Erythroblast (primary cell): ENCODE measurements at regions not wholly inside any gene's neighbourhood (a gene's known extent, or its start where the extent isn't known, plus 50 kb on each side); places are given as distances from the start of the nearest gene placed in this dataset.

Source experiments
- DNase-seq, 2 experiments: peaks; one replicate each; lab custom pipeline; 2025; lab: John Stamatoyannopoulos, UW
- GATA1 ChIP-seq: IDR thresholded peaks from 2 replicates; pipeline ENCODE4 v1.6.1; 2011; ENCODE audit warnings: low read depth, mild to moderate bottlenecking, control low read depth, low read length, moderate library complexity
- POLR2A ChIP-seq: IDR thresholded peaks from 2 replicates; pipeline ENCODE4 v1.6.1; 2011; ENCODE audit warnings: mild to moderate bottlenecking, low read length

DNA sequence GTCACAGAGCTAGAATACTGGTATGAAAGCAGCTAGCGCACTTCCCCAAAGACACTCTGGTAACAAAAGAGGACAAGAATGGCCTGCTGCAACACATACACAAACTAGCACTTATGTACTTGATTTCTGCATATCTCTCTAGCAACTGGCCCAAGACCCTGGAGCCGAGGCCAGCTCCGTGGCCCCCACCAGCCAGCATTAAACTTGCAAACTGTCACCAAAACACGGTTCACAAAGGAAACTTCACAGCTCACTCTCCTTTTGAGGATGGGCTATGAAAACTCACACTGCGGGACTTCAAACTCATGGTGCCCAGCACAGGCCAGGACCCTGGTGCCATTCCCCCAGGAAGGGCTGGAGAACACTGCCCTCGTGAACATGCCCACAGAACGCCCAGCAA, 115.9 kb upstream of the RPS6KA2 start:
- TF ChIP-seq GATA1 = no peak
- no peak for TF ChIP-seq POLR2A
- no peak for DNase-seq

DNA sequence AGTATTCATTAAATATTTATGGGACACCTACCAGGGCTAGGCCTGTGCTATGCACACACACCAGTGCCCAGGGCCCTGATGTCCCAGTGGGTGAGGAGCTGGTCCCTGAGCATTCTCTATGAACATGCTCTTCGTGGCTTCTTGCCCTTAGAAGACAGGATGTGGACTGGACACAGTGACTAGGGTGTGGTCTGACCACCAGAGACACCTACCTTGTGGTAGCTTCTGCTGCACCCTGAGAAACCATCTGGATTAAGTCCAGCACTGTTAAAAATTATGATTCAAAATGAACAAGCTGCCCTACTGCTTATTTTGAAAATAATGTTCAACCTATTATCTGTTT, 112.9 kb upstream of the RPS6KA2 start:
- no peak for TF ChIP-seq POLR2A
- TF ChIP-seq GATA1 = no peak
- DNase-seq = no peak

- no peak for TF ChIP-seq GATA1
- TF ChIP-seq POLR2A = no peak
- no peak for DNase-seq
Measured at GRCh38 chr6:166739117-166739975, 112.3 kb upstream of the RPS6KA2 start.

DNA sequence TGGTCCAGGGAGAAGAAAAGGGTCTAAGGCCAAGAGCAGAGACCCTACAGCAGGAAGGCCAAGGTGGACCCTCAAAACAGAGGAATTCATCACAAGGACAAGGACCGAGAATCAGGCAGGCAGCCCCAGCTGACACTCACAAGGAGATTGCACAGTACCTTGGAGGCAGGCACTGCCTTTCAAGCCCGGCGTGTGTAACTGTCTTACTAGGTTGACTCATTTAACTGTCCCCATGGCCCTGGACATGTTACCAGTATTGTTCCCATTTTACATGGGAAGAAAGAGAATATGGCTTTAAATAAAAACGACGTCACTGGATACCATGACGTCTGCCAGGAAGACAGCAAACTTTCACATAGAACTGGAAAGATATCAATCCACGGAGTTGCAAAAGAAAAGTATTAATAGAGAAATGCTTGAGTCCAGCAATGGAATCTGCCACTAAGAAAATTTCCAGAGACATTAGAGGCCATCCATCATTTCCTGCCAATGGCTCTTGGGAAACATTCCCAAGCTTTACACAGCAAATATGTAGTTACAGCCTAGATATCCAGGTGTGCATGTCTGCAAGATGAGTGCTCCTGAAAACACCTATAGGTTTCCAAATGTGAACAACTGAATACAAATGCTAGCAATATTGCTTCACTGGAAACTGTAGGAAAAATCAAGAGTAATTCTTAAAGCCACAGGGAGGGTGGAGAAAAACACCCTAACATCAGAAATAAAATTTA, 111.5 kb upstream of the RPS6KA2 start:
- TF ChIP-seq POLR2A (no peak), GATA1 (no peak)

DNA sequence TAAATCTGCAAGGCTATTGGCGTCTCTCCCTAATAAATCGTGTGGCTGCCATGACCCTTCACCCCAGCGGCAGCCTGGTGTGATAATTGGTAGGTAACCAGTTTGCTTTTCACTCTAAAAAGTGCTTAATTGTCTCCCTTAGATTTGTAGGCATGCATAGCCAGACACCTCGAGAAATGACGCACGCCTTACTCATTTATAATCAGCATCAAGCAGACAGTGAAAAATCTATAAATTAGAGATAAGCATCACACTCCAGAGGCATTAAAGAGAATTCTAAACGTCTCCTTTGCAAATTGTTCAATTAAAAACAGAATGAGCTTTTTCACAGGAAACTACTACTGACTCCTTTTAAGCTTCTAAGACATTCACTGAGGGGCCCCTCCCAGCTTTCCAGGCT, 110.2 kb upstream of the RPS6KA2 start:
- TF ChIP-seq GATA1 (no peak), POLR2A (no peak)
- DNase-seq = peak in 1 of 2 experiments; percentile 19

More for the DNA sequence above, 111.5 kb upstream of the RPS6KA2 start:
- no peak for DNase-seq

- no peak for DNase-seq
- TF ChIP-seq POLR2A = no peak
- no peak for TF ChIP-seq GATA1
Measured at GRCh38 chr6:166736634-166737033, 109.6 kb upstream of the RPS6KA2 start.

- DNase-seq = no peak
- no peak for TF ChIP-seq POLR2A
- no peak for TF ChIP-seq GATA1
Measured at GRCh38 chr6:166733900-166734299, 106.8 kb upstream of the RPS6KA2 start.

GRCh38 chr6:166729658-166730057, 102.6 kb upstream of the RPS6KA2 start:
- TF ChIP-seq GATA1 = no peak
- no peak for TF ChIP-seq POLR2A
- DNase-seq = no peak

DNA sequence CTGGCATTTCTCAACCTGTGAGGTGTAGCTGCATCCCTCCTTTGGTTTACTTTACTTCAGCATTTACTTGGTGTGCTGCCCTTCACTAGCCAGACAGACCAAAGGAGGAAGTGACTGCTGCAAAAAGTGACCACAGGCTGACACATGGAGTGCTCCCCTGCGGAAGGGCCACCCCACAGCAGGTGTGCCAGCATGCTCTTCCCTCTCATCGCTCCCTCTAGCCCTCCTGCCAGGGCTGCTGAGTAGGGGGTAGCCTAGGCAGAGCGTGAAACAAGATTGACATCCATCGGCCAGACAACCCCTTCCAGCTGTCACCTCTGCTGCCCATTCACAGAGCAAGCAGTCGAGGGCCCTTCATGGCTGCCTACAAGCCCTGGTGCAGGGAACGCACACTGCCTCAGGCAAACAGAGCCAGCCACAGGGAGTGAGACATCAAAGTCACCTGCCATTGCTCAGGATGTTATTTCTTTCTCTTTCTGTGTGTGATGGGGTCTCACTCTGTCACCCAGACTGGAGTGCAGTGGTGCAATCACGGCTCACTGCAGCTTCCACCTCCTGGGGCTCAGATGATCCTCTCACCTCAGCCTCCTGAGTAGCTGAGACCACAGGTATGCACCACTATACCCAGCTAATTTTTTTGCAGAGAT, 102.0 kb upstream of the RPS6KA2 start:
- TF ChIP-seq POLR2A (no peak), GATA1 (no peak)
- no peak for DNase-seq

DNA sequence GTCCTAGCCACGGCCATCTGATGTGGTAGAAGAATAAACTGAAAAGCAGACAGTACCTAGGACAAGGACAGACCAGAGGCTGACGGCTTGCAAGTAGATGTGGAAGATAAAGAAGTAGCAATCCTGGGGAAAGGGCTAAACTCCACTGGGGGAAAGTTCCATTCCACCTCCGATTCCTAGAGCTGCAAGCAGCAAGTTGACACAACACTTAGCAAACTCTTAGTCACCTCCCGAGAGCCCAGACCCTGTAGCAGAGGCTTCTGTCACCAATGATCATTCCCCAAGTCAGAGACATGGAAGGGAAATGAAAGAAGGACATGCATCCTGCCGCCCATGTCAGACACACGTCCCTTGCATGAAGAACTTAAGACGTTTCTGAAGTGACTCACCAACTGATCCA, 99.2 kb upstream of the RPS6KA2 start:
- TF ChIP-seq GATA1 (no peak), POLR2A (no peak)
- no peak for DNase-seq

DNA sequence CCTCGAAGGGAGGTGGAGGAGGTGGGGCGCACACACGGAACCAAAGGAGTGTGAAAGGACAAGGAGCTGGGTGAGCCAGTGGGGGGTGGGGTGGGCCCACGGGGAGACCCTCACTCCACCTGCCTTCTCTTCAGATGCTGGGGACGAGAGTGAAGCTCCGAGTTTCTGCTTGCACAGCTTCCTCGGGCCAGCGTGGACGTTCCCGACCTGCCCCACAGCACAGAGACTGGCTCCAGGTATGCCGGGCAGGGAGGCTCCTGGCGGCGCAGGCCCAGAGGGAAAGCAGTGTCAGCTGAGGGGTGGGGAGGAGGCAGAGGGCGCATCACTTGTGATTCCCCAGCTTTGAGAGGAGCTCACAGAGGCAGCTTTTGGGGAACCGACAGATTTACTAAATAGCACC, 98.5 kb upstream of the RPS6KA2 start:
- TF ChIP-seq GATA1 (no peak), POLR2A (no peak)
- no peak for DNase-seq

- TF ChIP-seq POLR2A (no peak), GATA1 (no peak)
- peak in 1 of 2 experiments; percentile 8 for DNase-seq
Measured at GRCh38 chr6:166724576-166724975, 97.5 kb upstream of the RPS6KA2 start.

GRCh38 chr6:166722785-166723184, 95.7 kb upstream of the RPS6KA2 start:
- no peak for TF ChIP-seq POLR2A
- TF ChIP-seq GATA1 = no peak
- no peak for DNase-seq

DNA sequence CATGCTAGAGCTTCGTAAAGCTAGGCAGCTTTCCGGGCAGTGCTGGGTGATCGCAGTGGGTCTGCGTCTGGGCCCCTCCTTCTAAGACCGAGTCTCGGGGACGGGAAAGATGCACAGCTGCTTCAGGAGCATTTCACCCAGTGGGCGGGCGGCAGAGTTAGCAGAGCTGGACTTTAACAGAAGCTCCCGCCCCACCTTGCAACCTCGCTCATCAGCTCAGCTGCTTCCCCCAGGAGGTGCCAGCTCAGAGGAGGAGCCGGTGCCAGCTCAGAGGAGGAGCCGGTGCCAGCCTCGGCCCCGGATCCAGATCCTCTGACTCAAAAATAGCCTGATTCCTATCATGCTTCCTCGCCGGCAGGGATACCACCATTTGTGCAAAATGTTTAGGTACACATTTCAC, 94.5 kb upstream of the RPS6KA2 start:
- TF ChIP-seq GATA1 (no peak), POLR2A (no peak)

GRCh38 chr6:166720856-166721255, 93.8 kb upstream of the RPS6KA2 start:
- DNase-seq = no peak
- TF ChIP-seq POLR2A (no peak), GATA1 (no peak)

More for the DNA sequence above, 94.5 kb upstream of the RPS6KA2 start:
- DNase-seq = no peak
